Fibroblast of lung (primary cell): ENCODE measurements at regions not wholly inside any gene's neighbourhood (a gene's known extent, or its start where the extent isn't known, plus 50 kb on each side); places are given as distances from the start of the nearest gene placed in this dataset.

Source experiments
- DNase-seq, 2 donors: peaks; one replicate each; pipeline versions ENCODE4 v3.0.0 to v3.0.0-alpha.2; 2010; ENCODE audit warnings: low read depth in 2 of 2
- H2AFZ ChIP-seq: 2 replicates; pipeline ENCODE4 v1.5.1; 2012; ENCODE audit warnings: low read length, control low read depth, inconsistent platforms
- H3K27ac ChIP-seq: 2 replicates; pipeline ENCODE4 v1.5.1; 2011; ENCODE audit warnings: low read length, control low read depth; ENCODE audit not compliant: insufficient read depth
- H3K27me3 ChIP-seq: 2 replicates; pipeline ENCODE4 v1.5.1; 2011; ENCODE audit warnings: mild to moderate bottlenecking, low read length; ENCODE audit not compliant: control insufficient read depth, insufficient read depth
- H3K36me3 ChIP-seq: 2 replicates; pipeline ENCODE4 v1.5.1; 2011; ENCODE audit warnings: low read length; ENCODE audit not compliant: control insufficient read depth, insufficient read depth
- H3K4me1 ChIP-seq: 2 replicates; pipeline ENCODE4 v1.5.1; 2011; ENCODE audit warnings: low read length; ENCODE audit not compliant: control insufficient read depth, insufficient read depth; ENCODE audit errors: extremely low read depth
- H3K4me2 ChIP-seq: 2 replicates; pipeline ENCODE4 v1.5.1; 2011; ENCODE audit warnings: low read length, control low read depth; ENCODE audit not compliant: insufficient read depth; ENCODE audit errors: extremely low read depth
- H3K4me3 ChIP-seq, 4 experiments: fragments of 200-600 bp in 1 of 4; sonication (generic) in 1 of 4; replicated peaks in 1 of 4; 2 replicates each; pipeline ENCODE4 v1.5.1; 2011 to 2016; ENCODE audit warnings: low read length in 4 of 4, low read depth in 3 of 4, mild to moderate bottlenecking in 3 of 4, control low read depth in 2 of 4, inconsistent platforms in 1 of 4, mixed read lengths in 1 of 4; ENCODE audit not compliant: insufficient read depth in 1 of 4; ENCODE audit errors: control extremely low read depth in 1 of 4
- H3K79me2 ChIP-seq: 2 replicates; pipeline ENCODE4 v1.5.1; 2012; ENCODE audit warnings: mild to moderate bottlenecking, low read length, inconsistent platforms; ENCODE audit not compliant: control insufficient read depth, insufficient read depth
- H3K9ac ChIP-seq: 2 replicates; pipeline ENCODE4 v1.5.1; 2011; ENCODE audit warnings: mild to moderate bottlenecking, low read length, control low read depth; ENCODE audit not compliant: insufficient read depth
- H3K9me3 ChIP-seq: 2 replicates; pipeline ENCODE4 v1.5.1; 2012; ENCODE audit warnings: low read depth, low read length; ENCODE audit not compliant: control insufficient read depth, insufficient read depth
- H4K20me1 ChIP-seq: 2 replicates; pipeline ENCODE4 v1.5.1; 2011; ENCODE audit warnings: low read length; ENCODE audit not compliant: control insufficient read depth, insufficient read depth; ENCODE audit errors: extremely low read depth
- CTCF ChIP-seq, 2 donors: IDR thresholded peaks in 1 of 2; conservative IDR thresholded peaks in 1 of 2; 1 replicate in 1 of 2; 2 replicates in 1 of 2; pipeline ENCODE4 v1.5.1; 2011 to 2012; ENCODE audit warnings: low read length in 2 of 2, control low read depth in 1 of 2, inconsistent platforms in 1 of 2, low read depth in 1 of 2, mild to moderate bottlenecking in 1 of 2
- EZH2 ChIP-seq: IDR thresholded peaks from 2 replicates; pipeline ENCODE4 v1.5.1; 2012; ENCODE audit warnings: low read length, control low read depth, mild to moderate bottlenecking; ENCODE audit errors: missing control alignments

GRCh38 chr16:59330019-59330670 is 596.0 kb upstream of the GOT2 start:
- Histone ChIP-seq H2AFZ (no peak overlapping the region), H3K36me3 (no peaks in the 10 kb centered on the region), H3K9me3 (no peaks in the 10 kb centered on the region), H3K4me3 (no peak overlapping the region), H3K79me2 (no peaks in the 10 kb centered on the region), H3K27ac (no peak overlapping the region), H3K27me3 (no peaks in the 10 kb centered on the region), H3K4me2 (no peak overlapping the region), H4K20me1 (no peaks in the 10 kb centered on the region), H3K4me1 (no peaks in the 10 kb centered on the region), H3K9ac (no peak overlapping the region)
- TF ChIP-seq CTCF (conservative IDR thresholded peaks at IDR 0.05 in 1 of 2, IDR thresholded peaks at IDR 0.05 in 1 of 2; ENCODE audit: low read depth in 1 of 2, low read length in 2 of 2): no peak
- TF ChIP-seq EZH2: no peak
- peak in 1 of 2 donors; percentile 76 for DNase-seq

- Histone ChIP-seq H3K79me2 (no peaks in the 10 kb centered on the region), H4K20me1 (no peaks in the 10 kb centered on the region), H2AFZ (no peak overlapping the region), H3K36me3 (no peaks in the 10 kb centered on the region), H3K4me3 (no peak overlapping the region), H3K9me3 (no peaks in the 10 kb centered on the region), H3K27ac (no peak overlapping the region), H3K9ac (no peak overlapping the region), H3K27me3 (no peaks in the 10 kb centered on the region), H3K4me1 (no peaks in the 10 kb centered on the region), H3K4me2 (no peak overlapping the region)
- DNase-seq: no peak
- TF ChIP-seq CTCF (conservative IDR thresholded peaks at IDR 0.05 in 1 of 2, IDR thresholded peaks at IDR 0.05 in 1 of 2; ENCODE audit: low read depth in 1 of 2, low read length in 2 of 2): no peak
- no peak for TF ChIP-seq EZH2
Measured at GRCh38 chr16:59328961-59329360, 594.8 kb upstream of the GOT2 start.

GRCh38 chr16:59327894-59328293 is 593.8 kb upstream of the GOT2 start:
- H3K4me1 ChIP-seq: no peaks in the 10 kb centered on the region
- H2AFZ ChIP-seq: no peak overlapping the region
- H3K9ac ChIP-seq: no peak overlapping the region
- no peaks in the 10 kb centered on the region for H3K9me3 ChIP-seq
- no peaks in the 10 kb centered on the region for H3K27me3 ChIP-seq
- TF ChIP-seq EZH2 (no peak), CTCF (conservative IDR thresholded peaks at IDR 0.05 in 1 of 2, IDR thresholded peaks at IDR 0.05 in 1 of 2; ENCODE audit: low read depth in 1 of 2, low read length in 2 of 2) (no peak)
- H4K20me1 ChIP-seq: no peaks in the 10 kb centered on the region
- H3K79me2 ChIP-seq: no peaks in the 10 kb centered on the region
- no peaks in the 10 kb centered on the region for H3K36me3 ChIP-seq
- H3K4me3 ChIP-seq: no peak overlapping the region
- H3K27ac ChIP-seq: no peak overlapping the region
- H3K4me2 ChIP-seq: no peak overlapping the region
- DNase-seq: no peak
